Fibroblast of the aortic adventitia (primary cell): ENCODE measurements at regions not wholly inside any gene's neighbourhood (a gene's known extent, or its start where the extent isn't known, plus 50 kb on each side); places are given as distances from the start of the nearest gene placed in this dataset.
A peak's percentile ranks its signal among the peaks of the same experiment; 100 is the strongest.

Experiments
- DNase-seq: peaks from one replicate; pipeline ENCODE4 v3.0.0-alpha.2; 2010; ENCODE audit warnings: low read depth
- H3K4me3 ChIP-seq: 2 replicates; pipeline ENCODE4 v1.5.1; 2011; ENCODE audit warnings: low read depth, mild to moderate bottlenecking, control low read depth, low read length, moderate library complexity
- TF ChIP-seq, protein P1 (sequence below): IDR thresholded peaks from 2 replicates; pipeline ENCODE4 v1.5.1; 2011; ENCODE audit warnings: mild to moderate bottlenecking, low read length, control low read depth, inconsistent platforms; ENCODE audit not compliant: insufficient read depth

DNA sequence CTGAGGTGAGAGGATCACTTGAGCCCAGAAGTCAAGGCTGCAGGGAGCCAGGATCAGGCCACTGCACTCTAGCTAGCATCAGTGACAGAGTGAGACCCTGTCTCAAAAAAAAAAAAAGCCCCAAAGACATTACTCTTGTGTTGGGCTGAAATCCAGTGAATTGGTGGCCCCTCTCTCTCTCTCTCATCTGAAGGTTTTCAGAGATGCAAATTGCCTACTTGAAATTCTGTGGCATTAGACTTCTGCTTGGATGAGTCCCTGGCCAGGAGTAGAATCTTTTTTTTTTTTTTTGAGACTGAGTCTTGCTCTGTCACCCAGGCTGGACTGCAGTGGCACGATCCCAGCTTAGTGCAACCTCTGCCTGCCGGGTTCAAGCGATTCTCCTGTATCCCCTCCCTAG, 112.0 kb upstream of the ATF7IP start:
- H3K4me3 ChIP-seq, result no peak overlapping the region
- TF ChIP-seq, protein P1, sequence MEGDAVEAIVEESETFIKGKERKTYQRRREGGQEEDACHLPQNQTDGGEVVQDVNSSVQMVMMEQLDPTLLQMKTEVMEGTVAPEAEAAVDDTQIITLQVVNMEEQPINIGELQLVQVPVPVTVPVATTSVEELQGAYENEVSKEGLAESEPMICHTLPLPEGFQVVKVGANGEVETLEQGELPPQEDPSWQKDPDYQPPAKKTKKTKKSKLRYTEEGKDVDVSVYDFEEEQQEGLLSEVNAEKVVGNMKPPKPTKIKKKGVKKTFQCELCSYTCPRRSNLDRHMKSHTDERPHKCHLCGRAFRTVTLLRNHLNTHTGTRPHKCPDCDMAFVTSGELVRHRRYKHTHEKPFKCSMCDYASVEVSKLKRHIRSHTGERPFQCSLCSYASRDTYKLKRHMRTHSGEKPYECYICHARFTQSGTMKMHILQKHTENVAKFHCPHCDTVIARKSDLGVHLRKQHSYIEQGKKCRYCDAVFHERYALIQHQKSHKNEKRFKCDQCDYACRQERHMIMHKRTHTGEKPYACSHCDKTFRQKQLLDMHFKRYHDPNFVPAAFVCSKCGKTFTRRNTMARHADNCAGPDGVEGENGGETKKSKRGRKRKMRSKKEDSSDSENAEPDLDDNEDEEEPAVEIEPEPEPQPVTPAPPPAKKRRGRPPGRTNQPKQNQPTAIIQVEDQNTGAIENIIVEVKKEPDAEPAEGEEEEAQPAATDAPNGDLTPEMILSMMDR, result no peak
- no peak for DNase-seq

DNA sequence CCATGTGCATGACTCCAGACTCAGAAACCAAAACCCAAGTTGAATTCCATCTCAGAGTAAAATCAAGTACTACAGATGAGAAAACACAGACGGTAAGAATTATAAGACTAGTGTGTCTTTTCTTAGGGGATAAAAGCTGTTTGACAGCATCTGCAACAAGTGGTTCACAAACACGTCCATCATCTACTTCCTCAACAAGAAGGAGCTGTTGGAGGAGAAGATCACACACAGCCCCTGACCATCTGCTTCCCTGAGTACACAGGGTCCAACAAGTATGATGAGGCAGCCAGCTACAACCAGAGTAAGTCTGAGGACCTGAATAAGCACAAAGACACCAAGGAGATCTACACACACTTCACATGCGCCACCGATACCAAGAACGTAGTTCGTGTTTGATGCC, 110.7 kb upstream of the ATF7IP start:
- TF ChIP-seq, protein P1, result no peak
- DNase-seq, result no peak

DNA sequence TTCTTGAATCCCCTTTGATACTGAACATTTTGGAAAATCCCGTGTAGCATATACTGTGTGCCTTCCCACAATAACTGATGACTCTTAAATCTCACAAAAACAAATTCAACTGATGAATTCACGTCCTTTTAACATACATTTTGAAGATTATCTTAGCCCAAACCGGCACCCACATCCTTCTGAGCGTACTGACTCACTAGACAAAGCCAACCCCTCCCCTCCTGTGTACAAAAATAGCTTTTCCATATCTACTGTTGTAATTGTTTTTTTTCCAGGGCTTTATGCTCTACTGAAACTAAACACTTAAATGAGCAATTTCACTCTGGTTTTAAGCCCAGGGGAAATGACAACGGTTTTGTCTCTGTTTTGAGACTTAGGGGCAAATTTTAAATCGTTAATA, 109.4 kb upstream of the ATF7IP start:
- TF ChIP-seq, protein P1, result no peak
- DNase-seq, result peak; percentile 79
- no peak overlapping the region for H3K4me3 ChIP-seq

More for the DNA sequence above, 110.7 kb upstream of the ATF7IP start:
- H3K4me3 ChIP-seq, result no peak overlapping the region

DNA sequence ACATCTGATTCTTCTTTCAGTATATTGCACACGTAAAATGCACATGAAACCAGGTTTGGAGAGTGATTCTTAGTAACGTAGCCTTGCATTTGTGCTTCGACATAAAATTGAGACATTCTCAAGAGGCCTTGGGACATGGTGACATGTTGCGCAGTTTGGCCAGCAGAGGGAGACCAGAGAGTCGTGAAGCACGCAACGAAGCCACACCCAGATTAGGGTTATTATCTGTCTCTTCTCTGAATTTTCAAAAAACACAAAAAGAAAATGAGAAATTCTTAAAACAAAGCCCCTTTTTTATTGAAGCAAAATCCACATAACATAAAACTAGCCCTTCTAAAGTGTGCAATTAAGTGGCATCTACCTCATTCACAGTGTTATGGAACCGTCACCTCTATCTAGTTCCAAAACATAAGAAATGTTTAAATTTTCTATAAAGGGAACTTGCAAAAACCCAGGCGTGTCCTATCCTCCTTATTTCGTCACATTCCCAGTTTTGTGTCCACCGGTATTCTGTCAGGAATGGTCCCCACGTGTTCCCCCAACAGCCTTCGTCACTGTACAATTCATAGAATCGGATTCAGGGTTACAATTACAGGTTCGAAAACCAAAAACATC, 108.8 kb upstream of the ATF7IP start:
- peak; percentile 92 for DNase-seq
- H3K4me3 ChIP-seq, result no peak overlapping the region
- TF ChIP-seq, protein P1, result peak; percentile 85

DNA sequence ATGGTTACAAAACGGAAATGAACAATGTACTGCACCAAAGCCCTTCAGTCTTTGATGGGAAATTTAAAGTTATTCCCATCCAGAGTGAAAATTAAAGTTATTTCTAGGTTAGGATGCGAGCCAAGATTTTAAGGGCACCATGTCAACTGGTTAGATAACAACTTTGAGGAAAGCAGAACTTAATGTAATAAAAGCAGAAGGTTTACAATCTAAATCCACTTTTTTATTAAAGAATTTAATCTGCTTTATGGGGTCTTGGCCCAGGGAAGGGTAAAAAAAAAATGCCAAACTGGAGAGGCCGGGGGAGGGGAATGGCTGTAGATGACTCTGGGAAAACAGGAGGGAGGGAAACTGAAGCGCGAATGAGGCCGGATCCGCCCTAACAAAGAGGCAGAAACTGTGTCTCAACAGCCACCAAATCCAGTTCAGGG, 108.2 kb upstream of the ATF7IP start:
- TF ChIP-seq, protein P1, result no peak
- no peak overlapping the region for H3K4me3 ChIP-seq
- no peak for DNase-seq

DNA sequence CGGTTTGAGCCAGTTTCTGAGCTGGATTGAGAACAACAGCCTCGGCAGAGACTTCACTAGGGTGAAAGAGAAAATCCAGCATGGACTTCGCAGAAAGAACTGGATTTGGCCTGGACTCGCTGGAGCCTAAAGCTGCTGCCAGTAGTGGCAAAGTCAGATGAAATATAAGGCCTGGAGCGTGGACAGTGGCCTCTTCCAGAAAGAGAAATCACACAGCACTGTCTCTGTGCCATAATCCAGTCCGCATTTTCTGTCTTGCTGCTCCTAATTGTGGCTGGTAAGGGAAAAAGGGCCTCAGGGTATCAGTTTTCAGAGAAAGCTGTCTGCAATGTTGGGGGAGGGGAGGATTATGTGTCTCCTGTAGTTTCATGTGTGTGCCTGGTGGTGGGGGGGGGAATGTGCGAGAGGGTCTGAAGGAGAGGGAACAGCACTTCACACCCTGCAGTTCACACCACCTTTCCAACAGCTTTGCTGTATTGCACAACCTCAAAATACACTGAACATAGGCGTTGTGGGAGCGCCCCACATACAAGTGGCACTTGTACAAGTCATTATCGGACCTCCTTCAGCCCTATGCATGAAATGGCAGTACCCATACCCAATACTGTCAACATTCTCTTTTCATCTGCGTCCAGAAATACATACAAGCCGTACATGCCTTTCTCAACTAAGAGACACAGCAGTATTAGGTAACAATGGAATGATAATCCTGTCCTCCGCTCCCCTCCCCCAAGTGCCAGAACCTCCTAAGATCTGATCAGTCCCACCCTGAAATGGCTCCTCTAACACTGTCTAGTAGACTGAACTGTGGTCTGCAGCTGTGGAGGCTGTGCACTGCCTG, 107.5 kb upstream of the ATF7IP start:
- TF ChIP-seq, protein P1, result no peak
- peak; percentile 100 for DNase-seq
- no peak overlapping the region for H3K4me3 ChIP-seq

DNA sequence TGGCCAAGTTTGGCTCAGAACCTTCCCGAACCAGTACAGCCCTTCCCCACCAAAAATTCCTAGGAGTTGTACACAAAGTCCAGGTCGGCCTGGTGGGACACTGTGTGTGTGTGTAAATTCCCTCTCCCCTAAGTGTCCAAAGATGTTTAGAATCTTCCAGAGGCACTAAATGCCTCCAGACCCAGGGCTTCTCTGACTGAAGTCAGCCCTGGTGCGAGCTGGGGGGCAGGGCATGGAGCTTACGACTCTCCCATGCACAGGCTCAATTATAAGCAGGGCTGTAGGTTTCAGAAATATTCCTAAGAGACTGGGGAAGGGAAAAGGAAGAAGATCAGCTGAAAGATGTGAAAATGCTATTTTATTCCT, 106.9 kb upstream of the ATF7IP start:
- DNase-seq, result no peak
- TF ChIP-seq, protein P1, result no peak
- H3K4me3 ChIP-seq, result no peak overlapping the region
